GM21723 (cell line): ENCODE measurements at regions not wholly inside any gene's neighbourhood (a gene's known extent, or its start where the extent isn't known, plus 50 kb on each side); places are given as distances from the start of the nearest gene placed in this dataset.
"Not testable (repeated sequence)": the region's sequence is repeated elsewhere in the genome, so short reads cannot be mapped to it uniquely, and the experiment has no call there.

Source experiments
- ATAC-seq: cut with Tn5 transposase; IDR thresholded peaks from one replicate; pipeline ENCODE4 v1.9.1; 2021; ENCODE audit warnings: mild to moderate bottlenecking, moderate library complexity; ENCODE audit not compliant: unreplicated experiment

DNA sequence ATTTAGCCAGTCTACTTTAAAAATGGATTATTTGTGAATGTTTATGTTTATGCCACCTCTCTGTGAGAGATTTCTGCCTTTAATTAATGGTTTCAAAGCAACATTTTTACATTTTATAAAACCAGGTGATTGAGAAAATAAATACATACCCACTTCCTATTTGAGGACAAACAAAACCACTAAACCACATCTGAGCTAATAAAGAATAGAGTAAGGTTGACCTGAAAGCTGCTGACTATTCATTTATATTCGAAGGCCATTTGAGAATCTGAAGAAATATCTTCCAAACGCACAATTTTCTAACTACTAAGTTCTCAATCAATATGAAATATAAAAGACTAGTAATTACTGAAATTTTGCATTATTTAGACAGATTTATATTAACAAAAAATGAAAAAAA is 705.1 kb downstream of the XPNPEP1 start:
- no peak for ATAC-seq

- ATAC-seq: no peak
Measured at GRCh38 chr10:109215291-109216075, 707.8 kb downstream of the XPNPEP1 start.

DNA sequence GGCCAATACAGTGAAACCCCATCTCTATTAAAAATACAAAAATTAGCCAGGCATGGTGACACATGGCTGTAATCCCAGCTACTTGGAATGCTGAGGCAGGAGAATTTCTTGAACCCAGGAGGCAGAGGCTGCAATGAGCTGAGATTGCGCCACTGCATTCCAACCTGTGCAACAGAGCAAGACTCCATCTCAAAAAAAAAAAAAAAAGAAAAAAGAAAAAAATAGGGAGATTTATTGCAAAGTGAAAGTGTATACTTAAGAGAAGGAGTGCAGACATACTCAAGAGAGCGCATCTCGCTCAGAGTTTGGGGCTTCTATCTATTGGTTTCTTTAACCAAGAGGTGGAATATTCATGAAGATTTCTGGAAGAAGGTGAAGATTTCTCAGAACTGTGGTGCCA is 708.4 kb downstream of the XPNPEP1 start:
- not testable (repeated sequence) for ATAC-seq

DNA sequence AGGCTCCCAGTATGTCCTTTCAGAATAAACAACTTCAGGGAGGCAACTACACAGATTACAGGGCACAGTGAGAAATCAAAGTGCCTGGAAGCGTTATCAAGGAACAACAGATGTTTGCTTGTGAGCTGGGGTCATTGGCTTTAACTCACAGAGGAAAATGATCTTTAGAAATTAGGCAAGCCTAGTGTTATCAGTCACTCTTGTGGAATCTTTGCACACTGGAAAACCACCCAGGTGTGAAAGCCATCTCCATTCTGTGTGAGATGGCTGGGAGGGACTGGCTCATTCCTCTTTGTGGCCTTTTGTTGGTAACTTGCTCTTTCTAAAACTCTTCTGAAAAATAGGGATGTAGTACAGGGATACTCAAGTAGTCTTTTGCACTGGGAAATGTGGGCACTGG is 716.0 kb downstream of the XPNPEP1 start:
- ATAC-seq: no peak

DNA sequence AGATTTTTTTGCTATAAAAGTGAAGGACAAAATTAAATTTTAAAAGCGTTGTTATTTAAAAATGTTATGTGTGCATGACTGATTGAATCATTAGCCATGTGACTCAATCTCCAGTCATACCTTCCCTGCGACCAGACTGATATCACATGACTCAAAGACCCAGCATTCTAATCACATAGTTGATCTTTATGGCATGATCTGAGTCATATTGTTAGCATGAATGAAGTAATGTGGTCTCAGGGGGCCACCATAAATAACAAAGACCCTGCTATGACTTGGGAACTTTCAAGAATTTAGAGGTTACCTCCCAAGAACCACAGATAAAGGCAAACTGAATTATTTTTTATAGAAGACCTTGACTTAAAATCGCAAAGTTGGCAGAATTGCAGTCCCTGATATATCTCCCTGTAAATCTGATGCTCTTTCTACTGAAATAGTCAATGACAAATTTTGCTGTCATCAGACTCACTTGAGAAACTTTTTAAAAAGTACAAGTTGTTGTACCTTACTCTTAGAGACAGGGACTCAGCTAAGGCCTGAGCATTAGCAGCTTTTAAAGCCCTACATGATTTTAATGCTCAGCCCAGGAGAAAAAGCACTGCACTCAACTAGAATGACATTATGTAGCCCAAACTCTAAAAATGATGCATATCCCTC is 717.3 kb downstream of the XPNPEP1 start:
- ATAC-seq: no peak

DNA sequence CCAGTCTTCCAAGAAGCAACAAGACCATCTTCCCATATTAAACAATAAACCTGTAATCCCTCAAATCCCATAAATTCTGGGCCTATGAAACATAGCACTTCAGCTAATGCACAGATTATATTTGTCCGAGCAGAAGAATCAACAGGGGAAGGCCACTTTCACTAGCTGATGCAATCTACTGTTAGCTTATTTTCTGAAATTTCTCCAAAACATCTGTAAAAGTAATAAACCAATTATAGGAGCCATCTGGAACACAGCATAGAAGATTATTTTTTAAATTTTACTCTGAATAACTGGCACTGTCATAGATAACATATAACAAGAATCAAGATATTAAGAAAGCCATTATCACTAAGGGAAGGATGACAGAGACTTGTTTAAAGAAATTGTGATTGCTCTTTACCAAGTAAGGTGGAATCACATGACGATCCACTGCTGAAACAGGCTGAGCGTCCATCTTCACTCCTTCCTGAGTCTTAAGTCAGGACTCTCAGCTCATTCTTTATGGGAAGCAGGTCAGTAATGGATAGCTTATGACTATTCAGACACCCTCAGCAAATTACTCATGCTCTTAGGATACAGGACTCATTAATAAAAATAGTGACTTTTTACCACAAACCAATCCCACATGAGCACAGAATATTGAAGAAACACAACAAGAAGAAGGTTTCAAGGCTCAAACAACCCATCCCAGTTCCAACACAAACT is 719.5 kb downstream of the XPNPEP1 start:
- ATAC-seq: no peak

GRCh38 chr10:109202111-109202510 is 721.2 kb downstream of the XPNPEP1 start:
- no peak for ATAC-seq

- ATAC-seq: no peak
Measured at GRCh38 chr10:109200646-109201045, 722.7 kb downstream of the XPNPEP1 start.

- no peak for ATAC-seq
Measured at GRCh38 chr10:109191823-109192222, 731.5 kb downstream of the XPNPEP1 start.

DNA sequence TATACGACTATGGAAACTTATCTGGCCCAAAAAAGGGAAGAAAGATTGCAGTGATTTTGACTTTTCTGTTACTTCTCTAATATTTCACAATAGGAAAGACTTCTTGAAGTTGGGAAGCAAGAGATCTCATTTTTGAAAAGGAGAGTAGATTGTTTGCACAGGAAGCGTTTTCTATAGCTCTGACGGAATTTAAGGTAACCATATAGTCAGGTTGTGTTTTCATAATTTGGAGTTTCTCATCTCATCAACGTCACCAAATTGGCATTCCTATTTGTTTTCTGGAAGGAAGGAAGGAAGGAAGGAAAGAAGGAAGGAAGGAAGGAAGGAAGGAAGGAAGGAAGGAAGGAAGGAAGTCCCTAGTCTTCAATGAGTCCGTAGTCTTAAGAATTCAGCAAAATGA is 732.0 kb downstream of the XPNPEP1 start:
- ATAC-seq: no peak

GRCh38 chr10:109187677-109188076 is 735.6 kb downstream of the XPNPEP1 start:
- no peak for ATAC-seq

GRCh38 chr10:109183366-109183765 is 739.9 kb downstream of the XPNPEP1 start:
- ATAC-seq: no peak

GRCh38 chr10:109178591-109178990 is 744.7 kb downstream of the XPNPEP1 start:
- ATAC-seq: no peak

DNA sequence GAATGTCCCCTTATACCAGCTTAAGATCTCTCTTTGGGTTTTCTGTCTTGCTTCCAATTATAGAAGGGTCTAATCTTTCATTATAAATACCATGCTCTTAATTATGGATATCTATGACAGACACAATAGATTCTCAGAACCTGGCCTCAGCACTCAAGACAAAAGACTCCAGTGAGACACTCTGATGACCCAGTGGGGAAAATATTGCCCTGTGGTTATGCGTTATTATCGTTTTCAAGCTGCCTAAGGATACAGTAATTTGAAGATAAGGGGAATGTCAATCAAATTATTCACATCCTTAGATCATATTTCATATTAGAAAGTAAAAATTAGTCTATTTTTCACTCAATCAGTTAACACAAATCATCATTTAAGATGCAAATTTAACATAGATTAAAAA is 748.8 kb downstream of the XPNPEP1 start:
- ATAC-seq: no peak

GRCh38 chr10:109173937-109174336 is 749.4 kb downstream of the XPNPEP1 start:
- no peak for ATAC-seq

DNA sequence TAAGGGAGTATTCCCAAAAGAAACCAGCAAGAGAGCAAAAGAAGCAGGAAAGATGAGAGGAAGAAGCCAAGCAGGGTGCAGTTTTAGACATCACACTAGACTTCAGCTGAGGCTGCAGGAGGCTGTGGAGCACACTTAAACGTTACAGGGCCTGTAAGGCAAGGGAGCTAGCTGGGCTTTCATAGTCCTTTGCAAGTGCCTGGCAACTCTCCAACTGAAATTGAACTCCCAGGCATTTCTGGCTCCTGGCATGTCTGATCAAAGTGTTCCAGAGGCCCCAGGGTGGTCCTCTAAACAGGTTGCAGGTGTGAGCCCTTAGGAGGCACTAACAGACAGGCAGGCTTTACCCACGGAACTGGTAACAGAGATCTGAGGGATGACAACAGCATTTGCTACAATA is 750.2 kb downstream of the XPNPEP1 start:
- no peak for ATAC-seq

DNA sequence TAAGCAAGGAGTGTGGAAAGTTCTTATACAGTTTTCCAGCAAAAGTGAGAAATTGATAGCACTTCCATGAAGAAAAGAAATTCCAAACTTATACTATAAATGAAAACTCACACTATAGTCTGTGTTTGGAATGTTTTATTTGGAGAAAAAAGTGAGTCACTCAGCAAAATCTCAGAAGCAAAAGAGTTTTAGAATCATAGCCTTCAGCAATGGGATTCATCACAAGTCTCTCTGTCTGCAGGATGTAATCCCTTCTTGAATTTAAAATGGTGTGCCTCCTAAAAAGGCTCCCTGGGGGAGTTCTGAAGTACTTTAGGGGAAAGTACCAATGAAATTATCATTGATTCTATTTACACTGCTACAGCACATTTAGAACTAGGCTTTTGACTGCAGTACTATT is 756.4 kb downstream of the XPNPEP1 start:
- ATAC-seq: no peak

DNA sequence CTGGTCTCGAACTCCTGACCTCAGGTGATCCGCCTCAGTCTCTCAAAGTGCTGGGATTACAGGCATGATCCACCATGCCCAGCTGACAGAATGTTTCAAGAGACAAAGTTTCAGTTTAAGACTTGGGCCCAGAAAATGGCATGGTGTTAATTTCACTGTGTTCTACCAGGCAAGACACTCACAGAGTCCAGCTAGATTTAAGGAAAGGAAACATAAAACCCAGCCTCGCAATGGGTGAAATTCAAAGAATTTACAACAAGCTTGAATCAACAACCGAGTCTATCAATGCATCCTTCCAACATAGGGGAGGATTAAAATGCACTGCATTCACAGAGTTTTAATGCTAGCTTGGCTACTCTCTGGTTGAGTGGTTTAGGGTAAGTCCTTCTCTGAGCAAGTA is 764.0 kb downstream of the XPNPEP1 start:
- ATAC-seq: no peak

- no peak for ATAC-seq
Measured at GRCh38 chr10:109156396-109156795, 766.9 kb downstream of the XPNPEP1 start.

DNA sequence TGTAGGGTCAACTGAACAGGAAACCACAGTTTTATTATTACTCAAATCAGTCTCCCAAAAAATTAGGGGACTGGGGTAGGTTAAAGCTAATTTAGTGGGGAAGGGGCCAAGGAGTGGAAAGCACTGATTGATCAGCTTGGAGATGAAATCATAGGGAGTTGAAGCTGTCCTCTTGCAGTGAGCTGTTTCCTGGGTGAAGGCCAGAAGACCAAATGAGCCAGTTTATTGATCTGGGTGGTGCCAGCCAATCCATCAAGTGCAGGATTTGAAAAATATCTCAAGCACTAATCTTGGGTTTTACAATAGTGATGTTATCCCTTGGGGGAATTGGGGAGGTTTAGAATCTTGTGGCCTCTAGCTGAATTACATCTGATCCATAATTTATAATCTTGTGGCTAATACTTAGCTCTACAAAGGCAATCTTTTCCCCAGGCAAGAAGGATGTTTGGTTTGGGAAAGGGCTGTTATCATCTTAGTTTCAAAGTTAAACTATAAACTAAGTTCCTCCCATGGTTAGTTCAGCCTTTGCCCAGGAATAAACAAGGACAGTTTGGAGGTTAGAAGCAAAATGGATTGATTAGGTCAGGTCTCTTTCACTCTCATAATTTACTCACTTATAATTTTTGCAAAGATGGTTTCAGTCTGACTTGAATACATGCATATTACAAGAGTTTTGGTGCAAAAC is 773.5 kb downstream of the XPNPEP1 start:
- no peak for ATAC-seq

GRCh38 chr10:109127363-109127762 is 795.9 kb downstream of the XPNPEP1 start:
- no peak for ATAC-seq
